Gastroesophageal sphincter (tissue), 4 donors: ENCODE measurements at regions not wholly inside any gene's neighbourhood (a gene's known extent, or its start where the extent isn't known, plus 50 kb on each side); places are given as distances from the start of the nearest gene placed in this dataset.

Source experiments
- ATAC-seq: fragments of 150-250 bp; one replicate; pipeline ENCODE4 v1.9.1; 2016; ENCODE audit warnings: mild to moderate bottlenecking, moderate library complexity
- H3K27ac ChIP-seq, 4 donors: fragments of 200-600 bp; sonication (generic) in 3 of 4; 1 replicate in 3 of 4; 2 replicates in 1 of 4; pipeline ENCODE4 v1.5.1; 2016 to 2019
- H3K27me3 ChIP-seq: fragments of 200-600 bp; sonication (generic); one replicate; pipeline ENCODE4 v1.5.1; 2019
- H3K36me3 ChIP-seq, 2 donors: fragments of 200-600 bp; sonication (generic); one replicate each; pipeline ENCODE4 v1.5.1; 2019; ENCODE audit warnings: control low read depth in 1 of 2
- H3K4me1 ChIP-seq, 3 donors: fragments of 200-600 bp; sonication (generic); 1 replicate in 2 of 3; 2 replicates in 1 of 3; pipeline ENCODE4 v1.5.1; 2016 to 2019; ENCODE audit warnings: control low read depth in 2 of 3
- H3K4me3 ChIP-seq, 2 donors: fragments of 200-600 bp; sonication (generic); one replicate each; pipeline ENCODE4 v1.5.1; 2019; ENCODE audit warnings: mild to moderate bottlenecking in 1 of 2, moderate library complexity in 1 of 2
- H3K9me3 ChIP-seq, 3 donors: fragments of 200-600 bp; sonication (generic); one replicate each; pipeline ENCODE4 v1.5.1; 2017 to 2019; ENCODE audit warnings: control low read depth in 2 of 3
- EP300 ChIP-seq: sonication (generic); formaldehyde crosslinking; IDR thresholded peaks from one replicate; pipeline ENCODE4 v1.6.1; 2017; ENCODE audit warnings: antibody characterized with exemption, mild to moderate bottlenecking
- POLR2A ChIP-seq, 2 donors: fragments of 450-650 bp; IDR thresholded peaks; one replicate each; pipeline ENCODE4 v1.6.1; 2017; ENCODE audit warnings: antibody characterized with exemption in 2 of 2, mild to moderate bottlenecking in 2 of 2, moderate library complexity in 1 of 2
- POLR2AphosphoS5 ChIP-seq: sonication (generic); formaldehyde crosslinking; IDR thresholded peaks from one replicate; pipeline ENCODE4 v1.6.1; 2017; ENCODE audit warnings: antibody characterized with exemption
- WGBS, 2 donors: methylation state at CpG; one replicate each; pipeline ENCODE4 v1.1.5; 2018; ENCODE audit warnings: low coverage in 1 of 2; 5-methylcytosine and 5-hydroxymethylcytosine counted together
- TF ChIP-seq, protein P1 (sequence below), 4 experiments: fragments of 200-600 bp in 2 of 4; fragments of 450-650 bp in 2 of 4; sonication (generic) in 1 of 4; IDR thresholded peaks; one replicate each; pipeline ENCODE4 v1.5.1; 2017 to 2019; ENCODE audit warnings: antibody characterized with exemption in 4 of 4, mild to moderate bottlenecking in 2 of 4, moderate library complexity in 2 of 4

DNA sequence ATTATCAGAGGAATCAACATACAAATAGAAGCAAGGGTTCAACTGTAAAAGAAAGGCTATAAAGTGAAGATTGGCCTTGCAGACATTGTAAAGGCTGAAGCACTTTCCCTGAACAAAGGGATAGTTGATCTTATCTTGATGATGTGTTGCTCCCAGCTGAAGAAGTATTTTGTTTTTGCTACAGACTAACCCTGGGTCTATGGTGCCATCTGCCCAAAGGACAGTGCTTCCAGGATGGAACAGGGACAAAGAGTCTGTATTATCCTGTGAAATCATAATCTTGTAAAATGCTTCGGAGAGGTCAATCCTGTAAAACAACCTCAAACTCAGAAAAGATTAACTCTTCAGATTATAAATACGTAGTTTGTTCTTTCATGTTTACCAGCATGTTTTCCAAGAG is 251.7 kb upstream of the ANKRD50 start:
- WGBS, 2 donors: 82 to 100% methylated on average over 2 of the region's 2 CpGs
- ATAC-seq: no peak
- H3K36me3 ChIP-seq: no peaks in the 10 kb centered on the region
- no peaks in the 10 kb centered on the region for H3K4me1 ChIP-seq
- H3K9me3 ChIP-seq: peaks cover 0 to 11% (median 0%) of the 10 kb centered on the region in 3 donors
- no peak overlapping the region for H3K27ac ChIP-seq
- no peak overlapping the region for H3K4me3 ChIP-seq
- TF ChIP-seq, protein P1, sequence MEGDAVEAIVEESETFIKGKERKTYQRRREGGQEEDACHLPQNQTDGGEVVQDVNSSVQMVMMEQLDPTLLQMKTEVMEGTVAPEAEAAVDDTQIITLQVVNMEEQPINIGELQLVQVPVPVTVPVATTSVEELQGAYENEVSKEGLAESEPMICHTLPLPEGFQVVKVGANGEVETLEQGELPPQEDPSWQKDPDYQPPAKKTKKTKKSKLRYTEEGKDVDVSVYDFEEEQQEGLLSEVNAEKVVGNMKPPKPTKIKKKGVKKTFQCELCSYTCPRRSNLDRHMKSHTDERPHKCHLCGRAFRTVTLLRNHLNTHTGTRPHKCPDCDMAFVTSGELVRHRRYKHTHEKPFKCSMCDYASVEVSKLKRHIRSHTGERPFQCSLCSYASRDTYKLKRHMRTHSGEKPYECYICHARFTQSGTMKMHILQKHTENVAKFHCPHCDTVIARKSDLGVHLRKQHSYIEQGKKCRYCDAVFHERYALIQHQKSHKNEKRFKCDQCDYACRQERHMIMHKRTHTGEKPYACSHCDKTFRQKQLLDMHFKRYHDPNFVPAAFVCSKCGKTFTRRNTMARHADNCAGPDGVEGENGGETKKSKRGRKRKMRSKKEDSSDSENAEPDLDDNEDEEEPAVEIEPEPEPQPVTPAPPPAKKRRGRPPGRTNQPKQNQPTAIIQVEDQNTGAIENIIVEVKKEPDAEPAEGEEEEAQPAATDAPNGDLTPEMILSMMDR (IDR thresholded peaks at IDR 0.05): no peak
- no peak for TF ChIP-seq POLR2AphosphoS5
- TF ChIP-seq POLR2A (IDR thresholded peaks at IDR 0.05): no peak
- TF ChIP-seq EP300: no peak
- H3K27me3 ChIP-seq: no peaks in the 10 kb centered on the region

DNA sequence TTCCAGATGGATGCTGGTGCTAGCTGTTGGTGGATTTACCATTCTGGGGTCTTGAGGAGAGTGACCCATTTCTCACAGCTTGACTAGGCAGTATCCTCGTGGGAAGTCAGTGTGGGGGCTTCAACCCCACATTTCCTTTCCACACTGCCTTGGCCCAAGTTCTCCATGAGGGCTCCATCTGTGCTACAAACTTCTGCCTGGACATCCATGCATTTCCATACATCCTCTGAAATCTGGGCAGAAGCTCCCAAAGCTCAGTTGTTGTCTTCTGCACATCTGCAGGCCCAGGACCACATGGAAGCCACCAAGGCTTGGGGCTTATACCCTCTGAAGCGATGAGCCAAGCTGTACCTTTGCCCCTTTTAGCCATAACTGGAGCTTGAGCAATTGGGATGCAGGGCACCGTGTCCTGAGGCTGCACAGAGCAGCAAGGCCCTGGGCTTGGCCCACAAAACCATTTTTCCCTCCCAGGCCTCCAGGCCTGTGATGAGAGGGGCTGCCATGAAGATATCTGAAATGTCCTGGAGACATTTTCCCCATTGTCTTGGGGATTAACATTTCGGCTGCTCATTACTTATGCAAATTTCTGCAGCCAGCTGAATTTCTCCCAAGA is 248.7 kb upstream of the ANKRD50 start:
- TF ChIP-seq POLR2A (IDR thresholded peaks at IDR 0.05): no peak
- TF ChIP-seq EP300: no peak
- TF ChIP-seq, protein P1 (IDR thresholded peaks at IDR 0.05): no peak
- no peak for TF ChIP-seq POLR2AphosphoS5
- Histone ChIP-seq H3K36me3 (no peaks in the 10 kb centered on the region), H3K27me3 (no peaks in the 10 kb centered on the region), H3K4me3 (no peak overlapping the region), H3K9me3 (peaks cover 0 to 11% (median 0%) of the 10 kb centered on the region in 3 donors), H3K27ac (no peak overlapping the region), H3K4me1 (no peaks in the 10 kb centered on the region)
- no peak for ATAC-seq
- 71 to 100% methylated on average over 1 to 2 of the region's 4 CpGs for WGBS, 2 donors

DNA sequence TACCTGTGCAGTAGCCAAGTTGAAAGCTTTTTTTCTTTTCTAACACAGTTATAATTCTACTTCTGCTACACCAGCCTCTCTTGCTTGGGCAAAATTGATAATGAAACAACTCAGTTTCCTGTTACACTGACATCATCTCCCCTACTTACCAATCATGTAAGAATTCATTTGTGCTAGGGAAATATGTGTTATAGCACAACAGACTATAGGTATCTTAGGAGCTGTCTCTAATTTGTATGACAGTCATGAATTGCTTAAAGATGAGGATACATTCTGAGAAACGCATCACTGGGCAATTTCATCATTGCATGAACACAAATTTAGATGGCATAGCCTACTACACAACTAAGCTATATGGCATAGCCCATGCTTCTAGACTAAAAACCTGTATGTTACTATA is 246.3 kb upstream of the ANKRD50 start:
- peaks cover 0 to 7% (median 0%) of the 10 kb centered on the region in 3 donors for H3K4me1 ChIP-seq
- 100% methylated on average over 1 of the region's 1 CpG for WGBS, 2 donors
- no peak overlapping the region for H3K4me3 ChIP-seq
- no peaks in the 10 kb centered on the region for H3K27me3 ChIP-seq
- H3K9me3 ChIP-seq: peaks cover 0 to 11% (median 0%) of the 10 kb centered on the region in 3 donors
- H3K27ac ChIP-seq: no peak overlapping the region
- H3K36me3 ChIP-seq: no peaks in the 10 kb centered on the region
- TF ChIP-seq, protein P1 (IDR thresholded peaks at IDR 0.05): no peak
- TF ChIP-seq POLR2A (IDR thresholded peaks at IDR 0.05) (no peak), EP300 (no peak), POLR2AphosphoS5 (no peak)
- no peak for ATAC-seq

DNA sequence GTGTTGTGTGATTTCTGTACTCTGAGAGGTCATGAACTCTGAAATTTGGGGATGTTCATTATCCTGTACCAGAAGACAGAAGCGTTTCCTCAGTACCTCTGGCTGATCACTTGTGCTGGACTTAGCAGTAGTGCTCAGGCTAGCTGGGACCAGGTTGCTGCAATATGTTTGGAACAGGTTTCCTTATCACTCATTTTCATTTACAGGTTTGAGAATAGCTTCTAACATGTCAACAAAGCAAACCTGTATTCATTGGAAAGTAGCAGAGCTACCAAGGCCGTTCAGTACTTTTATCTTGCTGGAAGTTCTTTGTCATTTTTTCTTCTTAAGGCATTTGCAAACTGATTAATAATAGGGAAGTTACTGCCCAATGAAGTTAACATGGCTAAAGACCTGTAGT is 242.9 kb upstream of the ANKRD50 start:
- no peaks in the 10 kb centered on the region for H3K9me3 ChIP-seq
- 66 to 70% methylated on average over 2 of the region's 2 CpGs for WGBS, 2 donors
- no peak overlapping the region for H3K4me3 ChIP-seq
- H3K36me3 ChIP-seq: no peaks in the 10 kb centered on the region
- peaks cover 0 to 14% (median 0%) of the 10 kb centered on the region in 3 donors for H3K4me1 ChIP-seq
- no peak overlapping the region for H3K27ac ChIP-seq
- no peak for ATAC-seq
- no peaks in the 10 kb centered on the region for H3K27me3 ChIP-seq
- TF ChIP-seq POLR2AphosphoS5 (no peak), POLR2A (IDR thresholded peaks at IDR 0.05) (no peak), EP300 (no peak)
- TF ChIP-seq, protein P1 (IDR thresholded peaks at IDR 0.05): no peak

DNA sequence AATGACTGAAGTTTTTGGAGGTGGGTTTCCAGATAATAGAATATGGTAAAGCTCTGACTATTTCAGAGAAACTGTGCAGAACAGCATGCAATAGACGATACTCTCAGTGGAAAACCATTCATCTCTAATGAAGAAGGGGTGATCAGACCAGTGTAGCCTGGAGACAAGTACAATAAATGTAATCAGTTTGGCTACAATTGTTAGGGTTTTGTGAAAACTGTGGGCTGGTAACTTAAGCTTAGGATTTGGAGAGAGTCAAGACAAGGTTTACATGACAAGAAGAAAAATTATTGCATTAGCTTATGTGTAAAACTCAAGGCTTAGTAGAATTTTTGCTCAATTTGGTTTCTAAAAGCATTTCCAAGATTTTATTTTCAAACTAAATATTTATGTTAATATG is 241.5 kb upstream of the ANKRD50 start:
- Histone ChIP-seq H3K4me1 (peaks cover 0 to 14% (median 0%) of the 10 kb centered on the region in 3 donors), H3K27ac (no peak overlapping the region), H3K27me3 (no peaks in the 10 kb centered on the region), H3K9me3 (no peaks in the 10 kb centered on the region), H3K36me3 (no peaks in the 10 kb centered on the region), H3K4me3 (no peak overlapping the region)
- TF ChIP-seq POLR2A (IDR thresholded peaks at IDR 0.05): no peak
- TF ChIP-seq EP300: no peak
- no peak for TF ChIP-seq POLR2AphosphoS5
- TF ChIP-seq, protein P1 (IDR thresholded peaks at IDR 0.05): no peak
- 33% methylated on average over 1 of the region's 1 CpG; no CpG with 5 or more reads in 1 of the 2 donors for WGBS, 2 donors
- no peak for ATAC-seq
